ENCODE measurements at regions not wholly inside any gene's neighbourhood (a gene's known extent, or its start where the extent isn't known, plus 50 kb on each side); places are given as distances from the start of the nearest gene placed in this dataset.
"Not testable (repeated sequence)": the region's sequence is repeated elsewhere in the genome, so short reads cannot be mapped to it uniquely, and the experiment has no call there.

DNA sequence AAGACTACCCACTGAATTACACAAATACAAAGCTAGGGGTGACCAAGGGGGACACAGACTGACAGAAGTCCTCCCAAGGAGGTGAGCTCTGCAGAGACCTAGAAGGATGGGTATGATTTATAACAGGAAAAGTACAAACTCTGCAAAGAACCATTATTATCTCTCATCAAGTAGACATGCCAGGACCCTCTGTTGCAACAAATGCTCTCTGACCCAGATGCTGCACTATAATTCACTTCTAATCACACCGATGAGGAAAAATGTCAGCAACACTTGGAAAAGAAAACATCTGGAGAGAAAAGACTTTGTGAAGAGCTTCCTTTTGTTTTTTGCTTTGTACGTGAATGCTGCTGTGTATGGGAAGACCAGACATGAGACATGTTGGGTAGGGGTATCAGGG lies 178.3 kb upstream of the PDE1C start:
- DNase-seq (ENCODE audit: low read depth): no peak
- in situ Hi-C loops (cut with HindIII; ENCODE audit: low pct_unique_long_range_greater_than_20kb, low sequenced_read_pairs): no loop called here

DNA sequence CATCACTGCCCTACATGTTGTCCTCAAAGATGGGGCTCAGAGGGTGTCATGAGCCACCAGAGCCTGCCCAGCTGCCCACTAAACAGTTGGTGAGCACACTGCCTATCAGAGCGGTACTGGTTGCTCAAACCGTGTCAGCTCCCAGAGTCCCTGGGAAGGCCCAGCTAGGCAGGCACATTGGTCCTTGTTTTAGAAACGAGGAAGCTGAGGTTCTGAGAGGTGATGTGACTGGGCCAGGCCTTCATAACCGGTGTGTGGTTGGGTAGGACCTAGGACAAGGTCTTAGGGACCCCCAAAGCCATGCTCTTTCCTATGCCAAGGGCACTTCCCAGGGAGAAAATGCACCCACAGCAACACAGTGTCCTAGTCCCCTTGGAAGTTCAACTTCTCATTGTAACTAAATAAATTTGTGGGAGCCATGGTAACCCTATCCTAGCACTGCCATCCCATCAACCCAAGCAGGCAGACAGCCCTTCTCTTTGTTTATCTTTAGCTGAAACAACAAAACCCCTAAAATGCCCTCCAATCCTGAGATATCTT lies 174.7 kb upstream of the PDE1C start:
- DNase-seq (ENCODE audit: low read depth): no peak
- in situ Hi-C loops (cut with HindIII; ENCODE audit: low pct_unique_long_range_greater_than_20kb, low sequenced_read_pairs): no loop called here

DNA sequence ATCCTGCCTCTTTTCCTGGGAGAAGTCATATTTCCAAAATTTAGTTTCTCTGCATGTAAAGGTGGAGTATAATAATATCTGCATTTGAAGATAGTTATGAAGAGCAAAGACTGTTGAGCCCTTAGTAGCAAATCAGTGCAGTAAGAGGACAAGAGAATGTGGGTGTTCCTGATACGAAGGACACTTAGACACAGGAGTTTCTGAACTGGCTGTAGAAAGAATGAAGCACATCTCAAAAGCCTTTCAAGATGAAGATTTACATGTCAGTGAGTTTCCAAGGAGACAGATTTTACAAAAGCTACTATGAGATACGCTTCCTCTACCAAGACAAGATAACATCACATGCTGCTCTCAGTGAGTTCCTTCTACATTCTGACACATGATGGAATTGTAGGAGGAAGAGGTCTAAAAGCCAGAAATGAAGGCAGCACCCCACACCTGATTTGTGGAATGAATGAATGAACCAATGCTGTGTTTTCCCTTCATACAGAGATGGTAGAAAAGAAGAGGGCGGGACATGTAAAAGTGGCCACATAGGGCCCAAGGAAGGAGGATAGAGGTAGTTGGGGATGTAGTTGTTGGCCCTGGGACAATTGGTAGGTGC lies 173.6 kb upstream of the PDE1C start:
- DNase-seq (ENCODE audit: low read depth): no peak
- in situ Hi-C loops (cut with HindIII; ENCODE audit: low pct_unique_long_range_greater_than_20kb, low sequenced_read_pairs): no loop called here

DNA sequence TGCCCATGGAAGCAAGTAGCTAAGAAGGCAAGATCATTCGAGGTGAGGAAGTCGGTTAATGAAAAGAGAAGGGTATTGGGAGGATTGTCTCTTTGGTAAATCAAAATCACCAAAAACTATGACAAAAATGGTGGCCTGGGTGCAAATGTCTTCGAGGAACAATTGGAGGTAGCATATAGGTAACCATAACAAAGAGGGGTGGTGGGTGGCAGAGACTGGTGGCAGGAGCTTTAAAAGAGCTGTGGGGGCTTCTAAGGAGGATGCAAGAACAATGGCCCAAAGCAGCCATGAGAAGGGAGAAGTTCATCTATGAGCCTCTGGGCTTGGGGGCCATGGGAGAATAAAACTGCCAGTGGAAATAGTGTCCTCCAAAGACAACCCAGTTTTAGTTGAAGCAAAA lies 172.2 kb upstream of the PDE1C start:
- in situ Hi-C loops (cut with HindIII; ENCODE audit: low pct_unique_long_range_greater_than_20kb, low sequenced_read_pairs): no loop called here
- DNase-seq (ENCODE audit: low read depth): no peak

DNA sequence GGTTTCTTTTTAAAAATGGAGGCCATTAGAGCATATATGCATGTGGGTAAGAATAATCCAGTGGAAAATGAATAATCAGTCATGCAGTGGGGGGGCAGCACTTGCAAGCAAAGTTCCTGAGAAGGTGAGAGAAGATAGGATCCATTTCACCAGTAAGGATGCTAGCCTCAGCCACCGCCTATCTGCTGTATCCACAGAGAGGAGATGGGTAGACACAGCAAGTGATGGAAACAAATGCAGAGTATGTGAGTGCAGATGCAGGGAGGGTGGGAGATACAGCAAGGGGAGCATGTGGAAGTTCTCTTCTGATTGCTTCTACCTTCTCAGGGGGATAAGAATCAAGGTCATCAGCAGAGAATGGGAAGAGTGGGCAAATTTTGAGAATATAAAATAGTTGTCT lies 171.4 kb upstream of the PDE1C start:
- in situ Hi-C loops (cut with HindIII; ENCODE audit: low pct_unique_long_range_greater_than_20kb, low sequenced_read_pairs): no loop called here
- DNase-seq (ENCODE audit: low read depth): no peak

DNA sequence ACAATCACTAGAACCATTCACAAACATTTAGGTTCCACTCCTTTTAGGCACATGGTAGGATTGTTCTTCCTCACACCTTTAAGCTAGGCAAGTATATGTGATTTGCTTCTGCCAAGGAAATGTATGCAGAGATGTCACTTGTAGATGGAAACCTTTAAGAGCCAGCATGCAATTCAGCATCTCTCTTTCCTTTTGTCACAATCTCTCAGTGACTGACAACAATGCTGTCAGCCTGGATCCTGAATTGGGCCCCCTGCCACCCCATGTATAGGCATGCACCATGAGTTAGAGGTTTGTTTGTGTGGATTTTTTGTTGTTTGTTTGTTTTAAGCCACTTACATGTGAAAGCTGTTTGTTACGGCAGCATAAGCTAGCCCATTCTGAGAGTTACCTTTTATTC lies 169.6 kb upstream of the PDE1C start:
- in situ Hi-C loops (cut with HindIII; ENCODE audit: low pct_unique_long_range_greater_than_20kb, low sequenced_read_pairs): no loop called here
- no peak for DNase-seq (ENCODE audit: low read depth)

DNA sequence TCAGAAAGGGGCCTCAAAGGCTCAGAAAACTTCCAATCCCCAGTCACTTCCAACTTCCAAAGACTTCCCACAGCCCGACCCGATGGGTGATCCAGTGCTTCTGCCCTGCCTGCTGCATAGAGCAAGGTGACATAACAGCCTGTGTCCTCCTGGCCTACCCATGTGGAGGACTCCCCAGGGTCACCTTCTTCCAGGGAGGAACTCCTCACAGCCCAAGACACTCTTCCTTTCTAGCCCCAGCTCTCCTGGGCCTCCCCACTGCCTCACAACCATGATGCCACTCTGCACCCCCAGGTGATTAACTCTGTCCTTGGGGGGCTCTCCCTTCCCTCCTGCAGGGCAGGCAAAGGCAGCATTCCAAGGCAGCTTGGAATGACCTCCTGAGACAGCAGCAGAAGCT lies 158.4 kb upstream of the PDE1C start:
- no peak for DNase-seq (ENCODE audit: low read depth)
- in situ Hi-C loops (cut with HindIII; ENCODE audit: low pct_unique_long_range_greater_than_20kb, low sequenced_read_pairs): no loop called here

DNA sequence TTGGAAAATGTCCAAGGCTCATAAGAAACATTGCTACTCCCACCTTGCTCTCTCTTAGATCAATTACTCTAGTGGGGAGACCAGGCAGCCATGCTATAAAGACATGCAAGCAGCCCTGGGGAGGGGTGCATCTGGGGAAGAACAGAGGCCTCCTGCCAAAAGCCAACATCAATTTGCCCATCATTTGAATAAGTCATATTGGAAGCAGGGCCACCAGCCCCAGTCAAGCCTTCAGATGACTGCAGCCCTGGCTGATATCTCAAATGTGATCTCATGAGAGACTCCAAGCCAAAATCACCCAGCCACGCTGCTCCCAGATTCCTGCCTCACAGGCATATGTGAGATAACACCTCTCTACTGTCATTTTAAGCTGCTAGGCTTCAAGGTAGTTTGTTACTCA lies 157.5 kb upstream of the PDE1C start:
- in situ Hi-C loops (cut with HindIII; ENCODE audit: low pct_unique_long_range_greater_than_20kb, low sequenced_read_pairs): no loop called here
- DNase-seq (ENCODE audit: low read depth): no peak

DNA sequence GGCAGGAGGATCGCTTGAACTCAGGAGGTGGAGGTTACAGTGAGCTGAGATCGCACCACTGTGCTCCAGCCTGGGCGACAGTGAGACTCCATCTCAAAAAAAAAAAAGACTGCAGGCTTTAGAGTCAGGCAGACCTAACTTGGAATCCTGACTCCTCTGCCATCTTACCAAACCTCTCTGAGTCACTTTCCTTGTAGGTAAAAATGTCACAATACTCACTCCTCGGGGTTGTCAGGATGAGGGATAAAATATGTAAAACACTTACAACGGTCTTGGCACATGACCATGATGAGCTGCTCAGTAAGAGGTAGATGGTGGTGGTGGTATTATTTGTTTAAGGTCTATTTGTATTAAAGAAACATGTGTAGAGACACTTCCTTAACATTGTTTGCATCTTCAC lies 154.1 kb upstream of the PDE1C start:
- no peak for DNase-seq (ENCODE audit: low read depth)
- in situ Hi-C loops (cut with HindIII; ENCODE audit: low pct_unique_long_range_greater_than_20kb, low sequenced_read_pairs): no loop called here

DNA sequence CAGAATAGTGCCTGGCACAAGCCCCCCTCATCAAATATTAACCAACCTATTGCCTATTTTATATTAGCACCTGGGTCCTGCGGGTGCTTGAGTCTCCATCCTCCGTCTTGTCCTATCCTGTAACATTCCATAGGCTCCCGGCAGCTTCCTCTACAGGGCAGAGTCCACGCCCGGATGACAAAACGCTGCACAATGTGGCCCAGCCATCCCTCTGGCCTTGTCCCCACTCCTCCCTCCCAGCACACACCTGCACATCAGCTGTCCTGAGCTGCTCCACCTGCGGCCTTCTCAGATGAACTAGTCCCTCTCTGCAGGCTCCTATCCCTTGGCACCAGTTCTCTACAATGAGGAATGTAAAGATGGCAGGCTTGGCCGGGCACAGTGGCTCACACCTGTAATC lies 153.5 kb upstream of the PDE1C start:
- in situ Hi-C loops (cut with HindIII; ENCODE audit: low pct_unique_long_range_greater_than_20kb, low sequenced_read_pairs): no loop called here
- no peak for DNase-seq (ENCODE audit: low read depth)

DNA sequence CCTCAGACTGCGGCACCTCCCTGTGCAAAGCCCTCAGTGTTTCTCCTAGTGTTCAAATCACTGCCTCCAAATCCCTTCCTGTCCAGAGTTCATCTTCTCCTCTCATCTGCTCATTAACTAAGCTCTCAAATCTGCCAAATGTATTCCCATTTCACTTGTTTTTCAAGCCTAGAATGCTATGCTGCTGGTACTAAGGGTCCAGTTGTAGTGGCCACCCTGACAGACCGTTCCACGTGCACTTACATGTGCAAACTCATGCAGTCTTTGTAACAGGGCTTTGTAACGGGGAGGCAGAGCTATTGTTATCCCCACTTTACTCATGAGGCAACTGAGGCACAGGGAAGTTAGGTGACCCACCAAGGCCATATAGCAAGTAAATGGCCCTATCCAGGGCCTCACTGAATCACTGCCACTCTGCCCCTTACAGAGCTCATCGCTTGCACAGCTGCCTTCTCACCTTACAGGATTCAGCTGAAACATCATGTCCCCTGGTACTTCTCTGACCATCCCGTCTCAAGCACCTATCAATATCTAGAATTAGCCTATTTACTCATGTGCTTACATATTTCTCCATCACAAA lies 153.0 kb upstream of the PDE1C start:
- DNase-seq (ENCODE audit: low read depth): no peak
- in situ Hi-C loops (cut with HindIII; ENCODE audit: low pct_unique_long_range_greater_than_20kb, low sequenced_read_pairs): no loop called here

DNA sequence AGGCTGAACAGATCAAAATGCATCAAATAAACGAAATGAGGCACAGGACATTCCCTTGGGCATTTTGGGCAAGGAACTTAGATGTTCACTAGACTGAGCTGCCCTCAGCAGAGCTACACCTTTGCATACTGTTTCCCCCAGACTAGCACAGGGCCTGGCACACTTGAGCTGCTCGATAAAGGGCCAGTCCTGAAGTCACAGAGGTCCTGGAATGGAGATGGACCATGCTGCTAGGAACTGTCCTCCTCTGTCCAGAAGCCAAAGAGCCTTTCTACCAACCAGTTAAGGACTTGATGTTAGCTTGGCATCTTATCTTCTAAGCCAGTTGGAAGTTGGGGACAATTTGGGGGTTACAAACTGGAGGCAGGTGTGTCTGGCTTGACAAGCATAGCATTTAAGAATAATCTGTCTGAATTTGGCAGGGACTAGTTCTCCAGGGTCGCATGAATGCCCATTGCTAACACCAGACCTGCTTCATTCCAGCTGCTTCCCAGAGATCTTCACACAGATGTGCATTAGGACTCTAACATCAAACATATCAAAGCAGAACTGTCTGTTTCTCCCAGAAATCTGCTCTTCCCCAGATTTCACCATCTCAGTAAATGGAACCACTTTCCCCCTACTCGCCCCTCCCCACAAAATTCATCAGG lies 152.2 kb upstream of the PDE1C start:
- in situ Hi-C loops (cut with HindIII; ENCODE audit: low pct_unique_long_range_greater_than_20kb, low sequenced_read_pairs): no loop called here
- no peak for DNase-seq (ENCODE audit: low read depth)

DNA sequence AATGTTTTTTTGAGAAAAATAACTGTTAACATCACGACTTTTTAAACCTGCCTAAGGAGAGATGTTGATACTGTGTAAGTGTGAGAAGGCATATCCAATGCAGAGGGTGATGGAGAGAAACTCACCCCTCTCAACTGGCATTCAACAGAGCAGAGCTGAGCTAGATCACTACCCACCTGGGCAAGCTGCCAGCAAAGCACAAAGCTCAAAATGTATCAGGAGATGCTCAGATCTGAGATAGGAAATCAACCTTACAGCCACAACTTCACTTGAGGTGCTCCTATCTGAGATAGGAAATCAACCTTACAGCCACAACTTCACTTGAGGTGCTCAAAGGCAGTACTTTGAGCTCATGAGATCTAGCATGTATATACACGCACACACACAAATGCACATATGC lies 151.5 kb upstream of the PDE1C start:
- in situ Hi-C loops (cut with HindIII; ENCODE audit: low pct_unique_long_range_greater_than_20kb, low sequenced_read_pairs): no loop called here
- no peak for DNase-seq (ENCODE audit: low read depth)

DNA sequence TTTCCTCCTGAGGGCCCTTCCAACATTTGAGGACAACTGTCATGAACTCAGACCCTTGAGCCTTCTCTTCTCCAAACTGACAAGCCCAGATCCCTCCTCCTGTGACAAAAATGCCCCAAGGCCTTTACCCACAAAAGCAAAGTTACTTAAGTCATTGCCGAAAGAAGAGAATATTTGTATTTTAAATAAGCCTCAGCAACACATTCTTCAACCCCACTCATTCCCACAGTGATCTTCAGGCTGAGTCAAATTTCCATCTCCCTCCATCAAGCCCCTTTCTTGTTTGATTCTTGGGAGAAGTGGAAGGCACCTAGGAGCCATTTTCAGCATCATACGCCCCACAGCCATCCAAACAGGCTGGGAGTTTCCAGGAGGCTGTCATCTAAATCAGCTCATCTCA lies 150.8 kb upstream of the PDE1C start:
- in situ Hi-C loops (cut with HindIII; ENCODE audit: low pct_unique_long_range_greater_than_20kb, low sequenced_read_pairs): no loop called here
- DNase-seq (ENCODE audit: low read depth): no peak

DNA sequence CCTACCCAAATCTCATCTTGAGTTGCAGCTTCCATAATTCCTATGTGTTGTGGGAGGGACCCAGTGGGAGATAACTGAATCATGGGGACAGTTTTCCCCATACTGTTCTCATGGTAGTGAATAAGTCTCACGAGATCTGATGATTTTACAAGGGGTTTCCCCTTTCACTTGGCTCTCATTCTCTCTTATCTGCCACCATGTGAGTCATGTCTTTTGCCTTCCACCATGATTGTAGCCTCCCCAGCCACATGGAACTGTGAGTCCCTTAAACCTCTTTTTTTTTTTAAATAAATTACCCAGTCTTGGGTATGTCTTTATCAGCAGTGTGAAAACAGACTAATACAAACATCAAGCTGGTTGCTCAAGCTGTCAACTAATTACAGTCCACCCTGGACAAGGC lies 149.6 kb upstream of the PDE1C start:
- in situ Hi-C loops (cut with HindIII; ENCODE audit: low pct_unique_long_range_greater_than_20kb, low sequenced_read_pairs); DNase-seq (ENCODE audit: low read depth): not testable (repeated sequence)

DNA sequence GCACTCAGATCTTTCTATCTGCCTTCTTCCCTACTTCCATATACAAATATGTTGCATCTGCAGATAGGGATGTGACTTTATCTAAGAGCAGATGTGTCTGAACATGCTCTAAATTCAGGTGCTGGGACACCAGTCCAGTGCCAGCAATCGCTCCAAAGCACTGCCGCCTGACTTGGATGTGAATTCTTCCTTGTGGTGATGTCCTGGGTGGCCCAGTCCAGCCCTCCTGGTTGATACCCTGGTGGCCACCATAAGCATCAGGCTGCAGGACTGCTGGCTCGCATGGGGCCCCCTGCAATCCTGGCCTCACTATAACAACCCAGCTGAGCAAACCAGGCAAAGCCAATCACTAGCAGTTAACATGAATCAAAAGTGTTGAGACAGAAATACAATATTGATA lies 149.2 kb upstream of the PDE1C start:
- in situ Hi-C loops (cut with HindIII; ENCODE audit: low pct_unique_long_range_greater_than_20kb, low sequenced_read_pairs): no loop called here

DNA sequence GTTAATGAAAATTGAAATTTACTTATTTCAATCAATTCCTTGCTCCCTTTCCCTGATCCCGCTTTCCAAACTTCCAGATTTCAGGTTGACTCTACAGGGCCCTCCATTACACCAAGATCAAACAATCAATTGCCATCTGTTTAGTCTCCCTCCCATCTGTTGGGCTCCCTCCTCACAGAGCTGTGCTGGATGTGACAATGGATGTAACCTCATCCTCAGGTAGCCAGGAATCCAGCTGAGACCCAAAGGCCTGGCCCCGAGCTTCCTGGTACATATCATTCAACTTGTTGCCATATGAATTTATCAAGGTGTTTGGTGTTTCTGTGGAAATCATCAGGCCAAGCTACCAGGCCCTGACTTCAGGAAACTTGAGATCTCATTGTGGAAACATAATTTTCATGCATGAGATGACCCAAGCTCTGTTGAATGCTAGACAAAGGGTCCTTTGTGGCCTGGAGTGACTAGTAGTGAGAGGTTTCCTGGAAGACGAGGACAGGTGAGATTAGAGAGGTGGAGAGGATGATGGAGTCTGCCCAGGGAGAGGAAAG lies 148.6 kb upstream of the PDE1C start:
- no peak for DNase-seq (ENCODE audit: low read depth)
- in situ Hi-C loops (cut with HindIII; ENCODE audit: low pct_unique_long_range_greater_than_20kb, low sequenced_read_pairs): no loop called here

More for the DNA sequence above, 149.2 kb upstream of the PDE1C start:
- DNase-seq (ENCODE audit: low read depth): no peak

DNA sequence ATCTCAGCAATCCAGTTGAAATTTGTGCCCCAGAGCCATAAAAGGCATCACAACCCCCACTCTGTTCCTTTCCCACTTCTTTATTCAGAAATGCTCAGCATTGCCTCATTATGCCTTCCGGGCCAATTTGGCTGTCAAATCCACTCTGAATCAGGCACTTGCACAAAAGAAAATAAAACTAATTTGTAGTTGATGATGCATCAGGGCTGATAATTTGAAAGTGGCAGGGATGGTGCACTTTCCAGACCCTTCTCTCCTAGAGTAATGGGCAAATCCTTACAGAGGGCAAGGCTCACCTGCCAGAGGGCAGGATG lies 147.9 kb upstream of the PDE1C start:
- no peak for DNase-seq (ENCODE audit: low read depth)
- in situ Hi-C loops (cut with HindIII; ENCODE audit: low pct_unique_long_range_greater_than_20kb, low sequenced_read_pairs): no loop called here

DNA sequence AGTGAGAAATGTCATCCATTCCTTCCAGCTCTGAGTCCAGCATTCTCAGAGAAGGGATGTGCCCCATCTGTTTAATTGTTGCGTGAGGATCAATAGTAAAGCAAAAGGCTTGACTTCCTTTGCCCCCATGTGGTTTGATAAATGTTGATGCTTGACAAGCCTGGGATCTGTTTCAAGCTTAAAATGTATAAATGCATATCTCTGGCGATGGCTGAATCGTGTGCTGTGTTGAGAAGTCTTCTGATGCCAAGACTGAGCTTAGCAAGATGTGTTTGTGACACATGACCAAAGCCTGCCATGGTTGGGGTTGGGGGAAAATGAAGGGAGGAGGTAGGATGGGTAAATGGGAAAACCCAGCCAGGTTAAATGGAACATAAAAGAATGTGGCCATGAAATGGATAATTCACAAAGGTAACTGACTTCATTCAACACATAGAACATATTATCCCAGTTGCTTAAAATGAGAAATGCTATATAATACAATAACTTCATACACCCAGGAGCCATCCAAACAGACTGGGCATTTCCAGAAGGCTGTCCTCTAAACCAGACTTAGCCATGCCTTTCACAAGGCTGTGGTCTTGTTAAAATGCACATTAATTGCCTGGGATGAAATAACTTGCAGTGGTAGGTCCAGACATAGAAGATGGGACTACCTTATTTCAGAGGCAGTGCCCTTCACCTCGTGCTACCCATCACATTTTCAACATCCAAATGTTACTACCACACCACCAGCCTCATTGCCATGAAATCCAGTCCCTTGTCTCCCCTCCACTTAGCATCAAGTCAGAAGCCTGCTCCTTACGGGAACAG lies 147.3 kb upstream of the PDE1C start:
- in situ Hi-C loops (cut with HindIII; ENCODE audit: low pct_unique_long_range_greater_than_20kb, low sequenced_read_pairs): no loop called here
- no peak for DNase-seq (ENCODE audit: low read depth)
